HG03520 (cell line): ENCODE measurements at regions not wholly inside any gene's neighbourhood (a gene's known extent, or its start where the extent isn't known, plus 50 kb on each side); places are given as distances from the start of the nearest gene placed in this dataset.
"Not testable (repeated sequence)": the region's sequence is repeated elsewhere in the genome, so short reads cannot be mapped to it uniquely, and the experiment has no call there.

ENCODE experiments used
- ATAC-seq: cut with Tn5 transposase; IDR thresholded peaks from one replicate; pipeline ENCODE4 v1.9.1; 2021; ENCODE audit warnings: mild to moderate bottlenecking, moderate library complexity; ENCODE audit not compliant: unreplicated experiment

GRCh38 chr16:59688006-59688405 lies 953.9 kb upstream of the GOT2 start:
- ATAC-seq: no peak

GRCh38 chr16:59686405-59686804 lies 952.3 kb upstream of the GOT2 start:
- no peak for ATAC-seq

GRCh38 chr16:59684911-59685310 lies 950.8 kb upstream of the GOT2 start:
- ATAC-seq: no peak

GRCh38 chr16:59683709-59684108 lies 949.6 kb upstream of the GOT2 start:
- ATAC-seq: no peak

- ATAC-seq: no peak
These were observed 931.6 kb upstream of the GOT2 start for GRCh38 chr16:59665618-59666220.

GRCh38 chr16:59658572-59658971 lies 924.5 kb upstream of the GOT2 start:
- ATAC-seq: no peak

GRCh38 chr16:59655031-59655430 lies 920.9 kb upstream of the GOT2 start:
- ATAC-seq: no peak

- no peak for ATAC-seq
These were observed 920.3 kb upstream of the GOT2 start for GRCh38 chr16:59654455-59654854.

DNA sequence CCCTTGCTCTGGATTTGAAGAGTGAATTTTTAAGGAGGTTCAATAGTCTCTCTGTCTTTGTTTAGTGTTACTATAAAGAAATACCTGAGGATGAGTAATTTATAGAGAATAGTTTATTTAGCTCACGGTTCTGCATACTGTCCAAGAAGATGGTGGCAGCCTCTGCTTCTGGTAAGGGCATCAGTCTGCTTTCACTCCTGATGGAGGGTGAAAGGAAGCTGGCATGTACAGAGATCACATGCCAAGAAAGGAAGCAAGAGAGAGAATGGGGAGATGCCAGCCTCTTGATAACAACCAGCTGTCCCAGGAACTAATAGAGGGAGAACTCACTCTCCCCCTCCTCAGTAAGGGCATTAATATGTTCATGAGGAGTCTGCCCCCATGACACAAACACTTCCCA lies 917.5 kb upstream of the GOT2 start:
- ATAC-seq: no peak

GRCh38 chr16:59645194-59645593 lies 911.1 kb upstream of the GOT2 start:
- no peak for ATAC-seq

DNA sequence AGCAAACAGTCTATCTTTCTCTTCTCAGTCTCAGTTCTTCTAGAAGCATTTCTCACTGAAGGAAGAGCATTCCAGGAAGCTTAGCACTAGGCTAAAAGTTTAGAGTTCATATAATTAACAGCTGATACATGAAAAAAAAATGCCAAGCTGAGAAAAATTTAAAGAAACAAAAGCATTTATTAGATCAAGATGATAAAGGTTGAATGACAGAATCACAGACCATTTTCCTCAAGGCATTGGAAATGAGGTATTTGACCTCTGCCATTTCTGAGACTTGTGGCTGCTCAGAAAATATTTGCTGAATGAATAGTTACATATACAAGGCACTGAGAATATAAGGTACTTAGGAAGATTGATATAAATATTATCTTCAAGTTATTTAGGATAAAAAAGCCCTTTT lies 901.6 kb upstream of the GOT2 start:
- no peak for ATAC-seq

- ATAC-seq: no peak
These were observed 900.8 kb upstream of the GOT2 start for GRCh38 chr16:59634951-59635350.

- no peak for ATAC-seq
These were observed 900.0 kb upstream of the GOT2 start for GRCh38 chr16:59634004-59634579.

- no peak for ATAC-seq
These were observed 898.2 kb upstream of the GOT2 start for GRCh38 chr16:59632276-59632855.

DNA sequence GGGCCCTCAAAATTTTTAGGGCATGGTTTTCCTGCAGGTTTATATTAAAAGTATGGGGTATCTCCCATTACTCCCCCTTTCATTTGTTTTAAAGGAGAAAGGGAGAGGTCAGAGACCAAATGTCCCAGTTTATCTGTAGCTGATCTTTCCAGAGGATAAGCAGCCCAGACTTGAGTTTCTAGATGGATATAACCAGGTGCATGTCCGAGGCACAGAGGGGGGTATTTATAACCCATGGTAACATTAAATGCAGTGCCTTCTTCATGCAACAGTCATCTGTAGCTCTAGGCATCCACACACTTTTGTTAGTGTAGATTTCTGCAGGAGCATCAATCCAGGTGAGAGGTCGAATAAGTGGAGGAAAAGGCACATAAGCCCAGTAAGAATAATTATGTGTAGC lies 890.3 kb upstream of the GOT2 start:
- ATAC-seq: not testable (repeated sequence)

- no peak for ATAC-seq
These were observed 880.5 kb upstream of the GOT2 start for GRCh38 chr16:59614466-59615240.

DNA sequence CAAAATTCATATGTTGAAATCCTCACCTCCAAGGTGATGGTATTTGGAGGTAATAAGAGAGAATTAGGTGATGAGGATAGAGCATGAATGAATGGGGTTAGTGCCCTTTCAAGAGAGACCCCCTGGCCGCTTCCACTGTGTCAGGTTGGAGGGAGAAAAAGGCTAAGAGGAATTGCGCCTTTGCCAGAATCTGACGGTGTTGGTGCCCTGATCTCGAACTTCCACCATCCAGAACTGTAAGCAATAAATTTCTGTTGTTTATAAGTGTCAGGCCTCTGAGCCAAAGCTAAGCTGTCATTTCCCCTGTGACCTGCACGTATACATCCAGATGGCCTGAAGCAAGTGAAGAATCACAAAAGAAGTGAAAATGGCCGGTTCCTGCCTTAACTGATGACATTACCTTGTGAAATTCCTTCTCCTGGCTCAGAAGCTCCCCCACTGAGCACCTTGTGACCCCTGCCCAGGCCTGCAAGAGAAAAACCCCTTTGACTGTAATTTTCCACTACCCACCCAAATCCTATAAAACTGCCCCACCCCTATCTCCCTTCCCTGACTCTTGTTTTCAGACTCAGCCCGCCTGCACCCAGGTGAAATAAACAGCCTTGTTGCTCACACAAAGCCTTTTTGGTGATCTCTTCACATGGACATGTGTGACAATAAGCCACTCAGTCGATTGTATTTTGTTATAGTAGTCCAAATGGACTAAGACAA lies 878.9 kb upstream of the GOT2 start:
- not testable (repeated sequence) for ATAC-seq

DNA sequence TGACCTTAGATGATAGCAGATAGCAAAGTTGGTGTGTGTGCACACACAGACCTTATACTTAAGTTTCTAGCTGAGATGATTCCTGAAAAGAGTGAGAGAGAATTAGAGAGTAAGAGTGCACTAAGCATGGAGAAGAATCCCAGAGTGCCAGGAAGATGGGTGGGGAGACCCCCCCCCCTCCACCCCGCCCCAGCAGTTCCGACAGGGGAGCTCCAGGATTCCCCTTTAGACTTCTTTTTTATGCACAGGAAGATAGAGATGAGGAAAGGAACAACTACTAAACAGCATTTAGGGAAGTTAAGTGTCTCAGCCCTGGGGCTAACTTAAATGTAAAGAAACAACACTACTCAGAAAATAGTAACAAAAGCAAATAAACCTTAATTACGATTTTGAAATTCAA lies 878.0 kb upstream of the GOT2 start:
- ATAC-seq: no peak

GRCh38 chr16:59611556-59611955 lies 877.4 kb upstream of the GOT2 start:
- no peak for ATAC-seq

DNA sequence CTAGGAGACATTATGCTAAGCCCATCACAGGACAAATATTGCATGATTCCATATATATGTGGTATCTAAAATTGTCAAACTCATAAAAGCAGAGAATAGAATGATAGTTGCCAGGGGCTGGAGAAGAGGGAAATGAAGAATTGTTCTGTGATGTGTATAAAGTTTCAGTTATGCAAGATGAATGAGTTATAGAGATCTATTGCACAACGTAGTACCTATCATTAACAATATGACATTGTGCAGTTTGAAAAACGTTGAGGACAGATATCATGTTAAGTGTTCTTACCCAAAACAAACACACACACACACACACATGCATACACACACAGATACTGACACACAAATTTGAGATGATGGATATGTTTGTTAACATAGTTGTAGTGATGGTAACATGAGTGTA lies 871.6 kb upstream of the GOT2 start:
- no peak for ATAC-seq

- no peak for ATAC-seq
These were observed 870.2 kb upstream of the GOT2 start for GRCh38 chr16:59604354-59604753.
